HepG2 (cell line): ENCODE measurements at regions not wholly inside any gene's neighbourhood (a gene's known extent, or its start where the extent isn't known, plus 50 kb on each side); places are given as distances from the start of the nearest gene placed in this dataset.

Experiments used
- AHDC1 ChIP-seq: sonication (generic); formaldehyde crosslinking; IDR thresholded peaks from 2 replicates; pipeline ENCODE4 v1.5.1; 2020; ENCODE audit warnings: mild to moderate bottlenecking, missing genetic modification reagents, borderline replicate concordance
- EHMT2 ChIP-seq: fragments of 200-600 bp; sonication (generic); IDR thresholded peaks from 2 replicates; pipeline ENCODE4 v1.7.0; 2017; ENCODE audit warnings: antibody characterized with exemption, low read depth, low read length, borderline replicate concordance
- ETV6 ChIP-seq: sonication (generic); formaldehyde crosslinking; conservative IDR thresholded peaks from 2 replicates; pipeline ENCODE4 v1.4.0; 2020; ENCODE audit warnings: missing genetic modification reagents
- FLYWCH1 ChIP-seq: sonication (generic); formaldehyde crosslinking; IDR thresholded peaks from 2 replicates; pipeline ENCODE4 v1.8.1; 2023; ENCODE audit warnings: mild to moderate bottlenecking, missing genetic modification reagents
- FOXA1 ChIP-seq, 2 experiments: fragments of 450-650 bp in 1 of 2; sonication (generic) in 1 of 2; formaldehyde crosslinking in 1 of 2; IDR thresholded peaks; 2 replicates each; pipeline versions ENCODE4 v1.4.0 to v1.6.1; 2016 to 2020; ENCODE audit warnings: missing genetic modification reagents in 1 of 2
- NR2F1 ChIP-seq, 2 experiments: fragments of 450-650 bp in 1 of 2; formaldehyde crosslinking in 1 of 2; IDR thresholded peaks; 2 replicates each; pipeline versions ENCODE4 v1.5.0 to v1.6.1; 2016 to 2020; ENCODE audit warnings: mild to moderate bottlenecking in 1 of 2, missing compliant biosample characterization in 1 of 2, missing genetic modification reagents in 1 of 2, moderate library complexity in 1 of 2
- PLRG1 ChIP-seq: fragments of 450-650 bp; conservative IDR thresholded peaks from 2 replicates; pipeline ENCODE4 v1.6.1; 2016
- RCOR2 ChIP-seq: IDR thresholded peaks from 2 replicates; pipeline ENCODE4 v1.6.1; 2016; ENCODE audit warnings: missing biosample characterization, missing genetic modification reagents
- SNAI1 ChIP-seq: sonication (generic); formaldehyde crosslinking; IDR thresholded peaks from 2 replicates; pipeline ENCODE4 v1.5.0; 2020; ENCODE audit warnings: mild to moderate bottlenecking, missing genetic modification reagents, borderline replicate concordance
- TRIM24 ChIP-seq: sonication (generic); formaldehyde crosslinking; IDR thresholded peaks from 2 replicates; pipeline ENCODE4 v1.8.0; 2022; ENCODE audit warnings: mild to moderate bottlenecking, missing genetic modification reagents
- ZNF567 ChIP-seq: sonication (generic); formaldehyde crosslinking; IDR thresholded peaks from 2 replicates; pipeline ENCODE4 v1.8.1; 2023; ENCODE audit warnings: mild to moderate bottlenecking, missing genetic modification reagents, borderline replicate concordance
- ZNF609 ChIP-seq: sonication (generic); formaldehyde crosslinking; IDR thresholded peaks from 2 replicates; pipeline ENCODE4 v1.4.0; 2020; ENCODE audit warnings: mild to moderate bottlenecking, missing genetic modification reagents, borderline replicate concordance
- TF ChIP-seq, protein P1 (sequence below): sonication (generic); formaldehyde crosslinking; IDR thresholded peaks from 2 replicates; pipeline ENCODE4 v1.5.0; 2020; ENCODE audit warnings: mild to moderate bottlenecking, missing genetic modification reagents

- TF ChIP-seq ZNF567 (CRISPR knock-in tag) (no peak; the same call in 1 of the 2 replicates), RCOR2 (CRISPR knock-in tag) (no peak), PLRG1 (no peak), ETV6 (CRISPR knock-in tag) (peak; percentile 41; the same call in 1 of the 2 replicates), FOXA1 (IDR thresholded peaks at IDR 0.05) (no peak), FOXA1 (CRISPR knock-in tag; IDR thresholded peaks at IDR 0.05) (peak; percentile 55), EHMT2 (no peak), NR2F1 (CRISPR knock-in tag; IDR thresholded peaks at IDR 0.05) (no peak), FLYWCH1 (CRISPR knock-in tag) (no peak), SNAI1 (CRISPR knock-in tag) (no peak), ZNF609 (CRISPR knock-in tag) (peak; percentile 73; the same call in 1 of the 2 replicates), AHDC1 (peak; percentile 66; the same call in 1 of the 2 replicates), TRIM24 (CRISPR knock-in tag) (no peak)
- TF ChIP-seq, protein P1, sequence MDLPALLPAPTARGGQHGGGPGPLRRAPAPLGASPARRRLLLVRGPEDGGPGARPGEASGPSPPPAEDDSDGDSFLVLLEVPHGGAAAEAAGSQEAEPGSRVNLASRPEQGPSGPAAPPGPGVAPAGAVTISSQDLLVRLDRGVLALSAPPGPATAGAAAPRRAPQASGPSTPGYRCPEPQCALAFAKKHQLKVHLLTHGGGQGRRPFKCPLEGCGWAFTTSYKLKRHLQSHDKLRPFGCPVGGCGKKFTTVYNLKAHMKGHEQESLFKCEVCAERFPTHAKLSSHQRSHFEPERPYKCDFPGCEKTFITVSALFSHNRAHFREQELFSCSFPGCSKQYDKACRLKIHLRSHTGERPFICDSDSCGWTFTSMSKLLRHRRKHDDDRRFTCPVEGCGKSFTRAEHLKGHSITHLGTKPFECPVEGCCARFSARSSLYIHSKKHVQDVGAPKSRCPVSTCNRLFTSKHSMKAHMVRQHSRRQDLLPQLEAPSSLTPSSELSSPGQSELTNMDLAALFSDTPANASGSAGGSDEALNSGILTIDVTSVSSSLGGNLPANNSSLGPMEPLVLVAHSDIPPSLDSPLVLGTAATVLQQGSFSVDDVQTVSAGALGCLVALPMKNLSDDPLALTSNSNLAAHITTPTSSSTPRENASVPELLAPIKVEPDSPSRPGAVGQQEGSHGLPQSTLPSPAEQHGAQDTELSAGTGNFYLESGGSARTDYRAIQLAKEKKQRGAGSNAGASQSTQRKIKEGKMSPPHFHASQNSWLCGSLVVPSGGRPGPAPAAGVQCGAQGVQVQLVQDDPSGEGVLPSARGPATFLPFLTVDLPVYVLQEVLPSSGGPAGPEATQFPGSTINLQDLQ (CRISPR knock-in tag) = no peak
Measured at GRCh38 chr7:372932-373791, 83.2 kb downstream of the FOXL3 start (continued).
